Skeletal muscle satellite cell (primary cell): ENCODE measurements at regions not wholly inside any gene's neighbourhood (a gene's known extent, or its start where the extent isn't known, plus 50 kb on each side); places are given as distances from the start of the nearest gene placed in this dataset.
"Not testable (repeated sequence)": the region's sequence is repeated elsewhere in the genome, so short reads cannot be mapped to it uniquely, and the experiment has no call there.

Experiments used
- H3K27me3 ChIP-seq: 2 replicates; pipeline ENCODE4 v1.7.0; 2013; ENCODE audit warnings: low read length; ENCODE audit not compliant: control insufficient read depth, insufficient read depth
- H3K36me3 ChIP-seq: 2 replicates; pipeline ENCODE4 v1.7.0; 2013; ENCODE audit warnings: mild to moderate bottlenecking, control low read depth, low read length; ENCODE audit not compliant: insufficient read depth
- H3K4me1 ChIP-seq: 2 replicates; pipeline ENCODE4 v1.7.0; 2013; ENCODE audit warnings: low read length; ENCODE audit not compliant: control insufficient read depth, insufficient read depth
- H3K4me2 ChIP-seq: 2 replicates; pipeline ENCODE4 v1.7.0; 2013; ENCODE audit warnings: mild to moderate bottlenecking, low read length
- H3K4me3 ChIP-seq: 2 replicates; pipeline ENCODE4 v1.7.0; 2013; ENCODE audit warnings: low read length
- H3K9ac ChIP-seq: 2 replicates; pipeline ENCODE4 v1.7.0; 2013; ENCODE audit warnings: mild to moderate bottlenecking, low read depth, low read length, moderate library complexity
- H3K9me3 ChIP-seq: replicated peaks from 2 replicates; pipeline ENCODE4 v1.7.0; 2013; ENCODE audit warnings: mild to moderate bottlenecking, control low read depth, low read length

DNA sequence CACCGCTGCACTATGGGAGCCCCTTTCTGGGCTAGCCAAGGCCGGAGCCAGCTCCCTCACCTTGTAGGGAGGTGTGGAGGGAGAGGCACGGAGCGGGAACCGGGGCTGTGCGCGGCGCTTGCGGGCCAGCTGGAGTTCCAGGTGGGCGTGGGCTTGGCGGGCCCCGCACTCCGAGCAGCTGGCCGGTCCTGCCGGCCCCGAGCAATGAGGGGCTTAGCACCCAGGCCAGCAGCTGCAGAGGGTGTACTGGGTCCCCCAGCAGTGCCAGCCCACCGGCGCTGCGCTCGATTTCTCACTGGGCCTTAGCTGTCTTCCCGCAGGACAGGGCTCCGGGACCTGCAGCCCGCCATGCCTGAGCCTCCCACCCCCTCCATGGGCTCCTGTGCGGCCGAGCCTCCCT lies 53.3 kb upstream of the NID2 start:
- not testable (repeated sequence) for H3K9ac ChIP-seq, H3K4me3 ChIP-seq, H3K36me3 ChIP-seq, H3K9me3 ChIP-seq, H3K27me3 ChIP-seq, H3K4me2 ChIP-seq
- H3K4me1 ChIP-seq: peaks cover 17% of the 10 kb centered on the region

GRCh38 chr14:52121441-52121840 lies 52.6 kb upstream of the NID2 start:
- peaks cover 17% of the 10 kb centered on the region for H3K4me1 ChIP-seq
- H3K9me3 ChIP-seq: no peaks in the 10 kb centered on the region
- H3K9ac ChIP-seq: no peak overlapping the region
- H3K4me3 ChIP-seq: no peak overlapping the region
- H3K4me2 ChIP-seq: no peak overlapping the region
- H3K36me3 ChIP-seq: no peaks in the 10 kb centered on the region
- no peaks in the 10 kb centered on the region for H3K27me3 ChIP-seq

DNA sequence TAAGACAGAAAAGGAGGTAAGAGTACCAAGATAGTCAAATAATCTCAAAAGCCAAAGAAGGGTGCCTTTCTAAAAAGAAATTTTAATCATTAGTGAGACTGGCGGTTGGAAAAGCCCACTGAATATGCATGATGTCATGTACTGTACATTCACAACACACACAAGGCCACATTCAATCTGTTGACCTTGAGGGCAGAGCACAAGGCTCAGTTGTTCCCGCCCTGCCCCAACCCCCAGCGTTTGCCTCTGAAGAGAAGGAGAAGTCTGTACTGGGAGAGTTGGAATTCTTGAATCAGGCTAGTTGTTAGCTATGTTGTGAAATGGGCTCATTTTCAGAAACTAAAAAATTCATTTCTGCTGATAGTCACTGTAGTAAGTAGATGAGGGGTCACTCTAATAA lies 50.2 kb upstream of the NID2 start:
- H3K9me3 ChIP-seq: no peaks in the 10 kb centered on the region
- H3K4me3 ChIP-seq: no peak overlapping the region
- no peak overlapping the region for H3K9ac ChIP-seq
- no peaks in the 10 kb centered on the region for H3K27me3 ChIP-seq
- no peaks in the 10 kb centered on the region for H3K36me3 ChIP-seq
- H3K4me1 ChIP-seq: no peaks in the 10 kb centered on the region
- no peak overlapping the region for H3K4me2 ChIP-seq
